Neural cell (in vitro differentiated cells): ENCODE measurements at regions not wholly inside any gene's neighbourhood (a gene's known extent, or its start where the extent isn't known, plus 50 kb on each side); places are given as distances from the start of the nearest gene placed in this dataset.

Source experiments
- H2AFZ ChIP-seq: fragments of 200-600, 300-800 bp; sonication (generic), shearing (Covaris generic); 2 replicates; pipeline ENCODE4 v1.6.0; 2014; ENCODE audit warnings: low read depth, mild to moderate bottlenecking, antibody characterized with exemption, low read length, moderate library complexity
- H3F3A ChIP-seq: fragments of 200-600 bp; shearing (Covaris generic); 2 replicates; pipeline ENCODE4 v1.6.1; 2016; ENCODE audit warnings: mild to moderate bottlenecking, moderate library complexity, mixed read lengths, antibody characterized with exemption, low read length; ENCODE audit not compliant: insufficient read depth, poor library complexity, severe bottlenecking
- H3K27ac ChIP-seq: fragments of 200-600, 300-800 bp; sonication (generic), shearing (Covaris generic); 2 replicates; pipeline ENCODE4 v1.5.1; 2014; ENCODE audit warnings: mild to moderate bottlenecking, low read length, moderate library complexity
- H3K27me3 ChIP-seq: fragments of 300-800, 200-600 bp; sonication (generic), shearing (Covaris generic); 2 replicates; pipeline ENCODE4 v1.6.0; 2014; ENCODE audit warnings: mild to moderate bottlenecking, low read depth, low read length, moderate library complexity; ENCODE audit not compliant: insufficient read depth
- H3K36me3 ChIP-seq: fragments of 300-800, 200-600 bp; sonication (generic), shearing (Covaris generic); 2 replicates; pipeline ENCODE4 v1.5.1; 2014; ENCODE audit warnings: mild to moderate bottlenecking, antibody characterized with exemption, low read length, moderate library complexity; ENCODE audit not compliant: insufficient read depth
- H3K4me2 ChIP-seq: fragments of 300-800, 200-600 bp; sonication (generic), shearing (Covaris generic); 2 replicates; pipeline ENCODE4 v1.6.0; 2014; ENCODE audit warnings: mild to moderate bottlenecking, low read length
- H3K4me3 ChIP-seq: fragments of 300-800, 200-600 bp; sonication (generic), shearing (Covaris generic); 2 replicates; pipeline ENCODE4 v1.5.1; 2014; ENCODE audit warnings: mild to moderate bottlenecking, low read length, moderate library complexity
- H3K79me2 ChIP-seq: fragments of 200-600 bp; shearing (Covaris generic); replicated peaks from 2 replicates; pipeline ENCODE4 v1.6.0; 2014; ENCODE audit warnings: mild to moderate bottlenecking, low read length, moderate library complexity; ENCODE audit not compliant: insufficient read depth
- H3K9ac ChIP-seq: fragments of 300-800, 200-600 bp; sonication (generic), shearing (Covaris generic); 2 replicates; pipeline ENCODE4 v1.6.1; 2016; ENCODE audit warnings: mild to moderate bottlenecking, low read length, mixed read lengths
- H3K9me2 ChIP-seq: fragments of 200-600 bp; shearing (Covaris generic); 2 replicates; pipeline ENCODE4 v1.6.1; 2016; ENCODE audit warnings: mild to moderate bottlenecking, low read length, mixed read lengths; ENCODE audit not compliant: insufficient read depth
- H3K9me3 ChIP-seq: fragments of 200-600, 300-800 bp; sonication (generic), shearing (Covaris generic); 2 replicates; pipeline ENCODE4 v1.6.1; 2016; ENCODE audit warnings: mild to moderate bottlenecking, mixed run types, low read length, moderate library complexity, mixed read lengths
- H4K20me1 ChIP-seq: fragments of 200-600 bp; shearing (Covaris generic); 2 replicates; pipeline ENCODE4 v1.6.1; 2016; ENCODE audit warnings: mild to moderate bottlenecking, mixed run types; ENCODE audit not compliant: insufficient read depth
- EP300 ChIP-seq: fragments of 450-650 bp; conservative IDR thresholded peaks from 2 replicates; pipeline ENCODE4 v1.6.1; 2014; ENCODE audit warnings: antibody characterized with exemption, mild to moderate bottlenecking, moderate library complexity; ENCODE audit not compliant: poor library complexity, severe bottlenecking
- EZH2 ChIP-seq: fragments of 200-600, 300-800 bp; shearing (Covaris generic), sonication (generic); IDR thresholded peaks from 2 replicates; pipeline ENCODE4 v1.6.1; 2014; ENCODE audit warnings: antibody characterized with exemption, low read length, borderline replicate concordance, mild to moderate bottlenecking; ENCODE audit not compliant: insufficient read depth, poor library complexity, severe bottlenecking
- MXI1 ChIP-seq: fragments of 450-650 bp; conservative IDR thresholded peaks from 2 replicates; pipeline ENCODE4 v1.6.1; 2014; ENCODE audit warnings: antibody characterized with exemption, mild to moderate bottlenecking; ENCODE audit not compliant: poor library complexity, severe bottlenecking
- POLR2AphosphoS5 ChIP-seq: IDR thresholded peaks from 2 replicates; pipeline ENCODE4 v1.6.1; 2012
- RAD21 ChIP-seq: fragments of 450-650 bp; conservative IDR thresholded peaks from 2 replicates; pipeline ENCODE4 v1.6.1; 2014; ENCODE audit warnings: antibody characterized with exemption, mild to moderate bottlenecking, moderate library complexity
- REST ChIP-seq: IDR thresholded peaks from 2 replicates; pipeline ENCODE4 v1.6.1; 2012; ENCODE audit warnings: borderline replicate concordance
- SMC3 ChIP-seq: fragments of 450-650 bp; conservative IDR thresholded peaks from 2 replicates; pipeline ENCODE4 v1.6.1; 2014; ENCODE audit warnings: antibody characterized with exemption, mild to moderate bottlenecking, moderate library complexity; ENCODE audit not compliant: poor library complexity
- TAF1 ChIP-seq: IDR thresholded peaks from 2 replicates; pipeline ENCODE4 v1.6.1; 2012; ENCODE audit warnings: low read depth
- TF ChIP-seq, protein P1 (sequence below): fragments of 450-650 bp; IDR thresholded peaks from 2 replicates; pipeline ENCODE4 v1.5.1; 2014; ENCODE audit warnings: antibody characterized with exemption, mild to moderate bottlenecking, moderate library complexity; ENCODE audit not compliant: poor library complexity, severe bottlenecking

- no peak overlapping the region for H3K9ac ChIP-seq
- no peaks in the 10 kb centered on the region for H3K9me3 ChIP-seq
- H3K27me3 ChIP-seq: no peaks in the 10 kb centered on the region
- no peak overlapping the region for H3K4me3 ChIP-seq
- H3F3A ChIP-seq: no peaks in the 10 kb centered on the region
- H3K36me3 ChIP-seq: no peaks in the 10 kb centered on the region
- H4K20me1 ChIP-seq: no peaks in the 10 kb centered on the region
- no peak overlapping the region for H3K4me2 ChIP-seq
- no peaks in the 10 kb centered on the region for H3K9me2 ChIP-seq
- no peaks in the 10 kb centered on the region for H3K79me2 ChIP-seq
- H2AFZ ChIP-seq: no peak overlapping the region
- H3K27ac ChIP-seq: no peak overlapping the region
- TF ChIP-seq TAF1: no peak
- no peak for TF ChIP-seq MXI1
- no peak for TF ChIP-seq SMC3
- no peak for TF ChIP-seq EP300
- TF ChIP-seq EZH2: no peak
- TF ChIP-seq, protein P1, sequence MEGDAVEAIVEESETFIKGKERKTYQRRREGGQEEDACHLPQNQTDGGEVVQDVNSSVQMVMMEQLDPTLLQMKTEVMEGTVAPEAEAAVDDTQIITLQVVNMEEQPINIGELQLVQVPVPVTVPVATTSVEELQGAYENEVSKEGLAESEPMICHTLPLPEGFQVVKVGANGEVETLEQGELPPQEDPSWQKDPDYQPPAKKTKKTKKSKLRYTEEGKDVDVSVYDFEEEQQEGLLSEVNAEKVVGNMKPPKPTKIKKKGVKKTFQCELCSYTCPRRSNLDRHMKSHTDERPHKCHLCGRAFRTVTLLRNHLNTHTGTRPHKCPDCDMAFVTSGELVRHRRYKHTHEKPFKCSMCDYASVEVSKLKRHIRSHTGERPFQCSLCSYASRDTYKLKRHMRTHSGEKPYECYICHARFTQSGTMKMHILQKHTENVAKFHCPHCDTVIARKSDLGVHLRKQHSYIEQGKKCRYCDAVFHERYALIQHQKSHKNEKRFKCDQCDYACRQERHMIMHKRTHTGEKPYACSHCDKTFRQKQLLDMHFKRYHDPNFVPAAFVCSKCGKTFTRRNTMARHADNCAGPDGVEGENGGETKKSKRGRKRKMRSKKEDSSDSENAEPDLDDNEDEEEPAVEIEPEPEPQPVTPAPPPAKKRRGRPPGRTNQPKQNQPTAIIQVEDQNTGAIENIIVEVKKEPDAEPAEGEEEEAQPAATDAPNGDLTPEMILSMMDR: no peak
- TF ChIP-seq REST: no peak
- no peak for TF ChIP-seq RAD21
- TF ChIP-seq POLR2AphosphoS5: no peak
These were observed 997.0 kb downstream of the GATA3 start for GRCh38 chr10:9051328-9051974.

DNA sequence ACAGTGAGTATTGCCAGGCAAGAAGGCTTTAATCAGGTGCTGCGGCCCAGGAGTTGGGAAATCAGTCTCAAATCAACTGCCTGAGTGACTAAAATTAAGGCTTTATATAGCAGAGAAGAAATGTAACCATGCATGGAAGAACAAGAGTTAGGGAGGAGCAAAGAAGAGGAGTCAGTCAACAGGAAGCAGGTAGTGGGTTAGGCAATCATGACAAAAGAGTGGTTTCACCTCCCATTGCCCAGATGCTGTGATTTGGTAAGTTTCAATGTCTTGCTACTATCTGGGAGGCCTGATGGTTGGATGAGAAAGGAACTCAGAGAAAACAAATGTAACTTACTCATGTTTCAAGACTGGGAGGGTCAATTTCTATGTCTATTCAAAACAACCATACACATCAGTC lies 998.3 kb downstream of the GATA3 start:
- no peak overlapping the region for H3K4me2 ChIP-seq
- TF ChIP-seq POLR2AphosphoS5 (no peak), EP300 (no peak), MXI1 (no peak), REST (no peak)

More for the DNA sequence above, 998.3 kb downstream of the GATA3 start:
- no peaks in the 10 kb centered on the region for H3K9me3 ChIP-seq
- no peaks in the 10 kb centered on the region for H3K79me2 ChIP-seq
- H4K20me1 ChIP-seq: no peaks in the 10 kb centered on the region
- no peak overlapping the region for H2AFZ ChIP-seq
- no peak overlapping the region for H3K4me3 ChIP-seq
- H3K36me3 ChIP-seq: no peaks in the 10 kb centered on the region
- no peaks in the 10 kb centered on the region for H3K27me3 ChIP-seq
- H3K9ac ChIP-seq: no peak overlapping the region
- H3K27ac ChIP-seq: no peak overlapping the region
- H3K9me2 ChIP-seq: no peaks in the 10 kb centered on the region
- no peaks in the 10 kb centered on the region for H3F3A ChIP-seq
